GM21360 (cell line): ENCODE measurements at regions not wholly inside any gene's neighbourhood (a gene's known extent, or its start where the extent isn't known, plus 50 kb on each side); places are given as distances from the start of the nearest gene placed in this dataset.
"Not testable (repeated sequence)": the region's sequence is repeated elsewhere in the genome, so short reads cannot be mapped to it uniquely, and the experiment has no call there.

Experiments
- ATAC-seq: cut with Tn5 transposase; IDR thresholded peaks from one replicate; pipeline ENCODE4 v1.9.1; 2021; ENCODE audit warnings: mild to moderate bottlenecking, moderate library complexity; ENCODE audit not compliant: unreplicated experiment

DNA sequence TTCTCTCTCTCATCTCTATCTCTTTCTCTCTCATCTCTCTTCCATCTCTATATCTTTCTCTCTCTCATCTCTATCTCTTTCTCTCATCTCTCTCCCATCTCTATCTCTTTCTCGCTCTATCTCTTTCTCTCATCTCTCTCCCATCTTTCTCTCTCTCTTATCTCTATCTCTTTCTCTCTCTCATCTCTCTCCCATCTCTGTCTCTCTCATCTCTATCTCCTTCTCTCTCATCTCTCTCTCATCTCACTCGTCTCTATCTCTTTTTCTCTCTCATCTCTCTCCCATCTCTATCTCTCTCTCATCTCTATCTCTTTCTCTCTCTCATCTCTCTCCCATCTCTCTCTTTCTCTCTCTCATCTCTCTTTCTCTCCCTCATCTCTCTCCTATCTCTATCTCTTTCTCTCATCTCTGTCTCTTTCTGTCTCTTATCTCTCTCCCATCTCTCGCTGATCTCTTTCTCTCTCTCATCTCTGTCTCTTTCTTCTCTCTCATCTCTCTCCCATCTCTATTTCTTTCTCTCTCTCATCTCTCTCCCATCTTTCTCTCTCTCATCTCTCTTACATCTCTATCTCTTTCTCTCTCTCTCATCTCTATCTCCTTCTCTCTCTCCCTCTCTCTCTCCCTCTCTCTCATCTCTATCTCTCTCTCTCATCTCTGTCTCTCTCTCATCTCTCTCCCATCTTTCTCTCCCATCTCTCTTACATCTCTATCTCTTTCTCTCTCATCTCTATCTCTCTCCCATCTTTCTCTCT lies 388.7 kb downstream of the NPHP4 start:
- no peak for ATAC-seq

DNA sequence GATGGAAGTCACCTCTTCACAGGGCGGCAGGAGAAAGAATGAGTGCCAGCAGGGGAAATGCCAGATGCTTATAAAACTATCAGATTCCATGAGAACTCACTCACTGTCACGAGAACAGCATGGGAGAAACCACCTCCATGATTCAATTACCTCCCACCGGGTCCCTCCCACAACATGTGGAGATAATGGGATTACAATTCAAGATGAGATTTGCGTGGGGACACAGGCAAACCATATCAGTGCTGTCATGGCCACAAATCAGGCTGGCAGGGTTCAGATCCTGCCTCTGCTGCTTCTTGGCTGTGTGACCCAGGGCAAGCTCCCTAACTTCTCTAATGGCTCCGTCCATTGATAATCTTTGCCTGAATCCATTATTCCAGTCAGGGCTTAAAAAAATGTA lies 389.5 kb downstream of the NPHP4 start:
- not testable (repeated sequence) for ATAC-seq

DNA sequence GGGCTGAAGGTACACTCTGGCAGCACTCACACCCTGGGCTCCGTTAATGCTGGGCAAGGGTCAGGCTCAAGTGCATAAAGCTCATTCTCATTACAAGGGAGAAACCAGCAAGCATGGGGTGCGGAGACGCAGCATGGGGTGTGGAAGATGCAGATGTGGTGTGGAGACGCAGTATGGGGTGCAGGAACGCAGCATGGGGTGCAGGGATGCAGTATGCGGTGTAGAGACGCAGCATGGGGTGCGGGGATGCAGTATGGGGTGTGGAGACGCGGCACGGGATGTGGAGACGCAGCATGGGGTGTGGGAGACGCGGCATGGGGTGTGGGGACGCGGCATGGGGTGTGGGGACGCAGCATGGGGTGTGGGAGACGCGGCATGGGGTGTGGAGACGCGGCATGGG lies 390.7 kb downstream of the NPHP4 start:
- ATAC-seq, result no peak

DNA sequence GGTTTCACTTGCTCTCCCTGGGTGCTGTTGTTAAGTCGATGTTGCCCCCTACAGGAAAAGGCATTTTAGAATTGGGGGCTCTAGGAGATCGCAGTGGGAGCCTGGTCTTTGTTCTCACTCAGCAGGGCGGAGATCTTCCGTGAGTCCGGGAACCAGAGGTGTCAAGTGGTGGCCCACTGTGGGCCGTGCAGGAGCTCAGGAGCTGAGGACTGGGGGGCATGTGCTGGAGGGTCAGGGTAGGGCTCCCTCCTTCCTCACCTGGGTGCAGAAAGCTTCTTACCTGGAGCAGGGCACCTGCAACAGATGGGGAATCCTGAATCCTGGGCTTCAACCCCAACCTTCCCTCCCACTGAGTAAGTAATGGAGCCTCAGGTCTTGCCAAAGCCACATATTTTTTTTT lies 392.7 kb downstream of the NPHP4 start:
- no peak for ATAC-seq

DNA sequence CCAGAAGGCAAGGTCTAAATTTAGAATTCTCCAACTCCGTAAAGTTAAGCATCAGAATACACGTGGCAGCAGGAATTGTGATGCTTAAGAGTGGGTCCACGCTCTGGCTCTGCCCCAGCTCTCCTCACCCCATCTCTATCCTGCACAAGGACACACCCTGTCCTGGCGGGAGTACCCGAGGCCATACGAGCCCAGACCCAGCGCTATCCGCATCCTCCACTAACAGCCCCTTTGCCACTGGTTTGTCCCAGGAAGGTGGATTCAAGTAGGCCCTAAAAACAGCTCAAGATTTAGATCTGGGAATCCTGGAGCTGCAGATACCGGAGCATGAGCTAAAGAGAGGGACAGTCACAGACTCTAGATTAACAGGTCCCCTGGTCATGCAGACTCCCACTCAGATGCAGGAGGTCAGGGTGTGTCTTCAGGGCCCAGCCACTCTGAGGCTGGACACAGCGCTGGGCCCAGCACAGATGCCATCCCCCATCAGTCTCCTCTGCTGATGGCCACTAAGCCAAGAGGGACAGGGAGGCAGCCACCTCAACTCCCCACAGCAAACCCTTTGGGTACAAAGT lies 393.3 kb downstream of the NPHP4 start:
- no peak for ATAC-seq

DNA sequence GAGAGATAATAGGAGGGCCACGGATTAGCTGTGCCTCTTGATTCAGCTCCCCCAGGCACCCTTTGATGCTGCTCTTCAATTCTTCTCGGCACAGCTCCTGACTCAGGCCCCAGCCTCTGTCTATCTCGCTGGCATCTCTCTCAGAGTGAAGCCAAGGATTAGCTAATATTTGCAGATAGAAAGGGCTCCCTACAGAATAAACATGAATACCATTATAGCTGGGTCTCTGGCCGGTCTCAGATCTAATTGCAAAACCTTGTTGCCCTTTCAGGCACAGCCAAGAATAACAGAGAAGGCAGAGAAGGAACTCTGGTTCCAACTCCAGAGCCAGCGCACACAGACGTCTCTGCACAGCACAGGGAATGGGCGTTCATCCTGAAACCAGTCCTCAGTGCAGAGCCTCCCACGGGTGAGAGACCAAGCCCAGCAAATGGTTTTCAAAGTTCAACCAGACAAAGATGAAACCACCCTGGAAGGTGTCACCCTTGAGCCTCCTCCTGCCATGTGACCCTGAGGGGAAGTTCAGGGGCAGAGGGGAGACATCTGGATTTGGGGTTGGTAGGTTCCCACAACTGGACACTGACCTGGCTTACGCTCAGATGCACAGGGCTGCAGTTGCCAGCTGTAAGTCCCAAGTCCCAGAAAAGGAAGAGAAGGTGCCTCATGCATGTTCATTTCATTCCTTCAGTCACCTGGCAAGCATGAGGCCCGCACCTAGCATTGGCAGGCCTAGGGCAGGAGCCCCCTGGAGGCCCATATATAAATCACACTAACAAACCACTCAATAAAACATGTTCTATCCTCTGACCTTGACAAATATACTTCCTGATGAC lies 394.0 kb downstream of the NPHP4 start:
- ATAC-seq, result no peak

DNA sequence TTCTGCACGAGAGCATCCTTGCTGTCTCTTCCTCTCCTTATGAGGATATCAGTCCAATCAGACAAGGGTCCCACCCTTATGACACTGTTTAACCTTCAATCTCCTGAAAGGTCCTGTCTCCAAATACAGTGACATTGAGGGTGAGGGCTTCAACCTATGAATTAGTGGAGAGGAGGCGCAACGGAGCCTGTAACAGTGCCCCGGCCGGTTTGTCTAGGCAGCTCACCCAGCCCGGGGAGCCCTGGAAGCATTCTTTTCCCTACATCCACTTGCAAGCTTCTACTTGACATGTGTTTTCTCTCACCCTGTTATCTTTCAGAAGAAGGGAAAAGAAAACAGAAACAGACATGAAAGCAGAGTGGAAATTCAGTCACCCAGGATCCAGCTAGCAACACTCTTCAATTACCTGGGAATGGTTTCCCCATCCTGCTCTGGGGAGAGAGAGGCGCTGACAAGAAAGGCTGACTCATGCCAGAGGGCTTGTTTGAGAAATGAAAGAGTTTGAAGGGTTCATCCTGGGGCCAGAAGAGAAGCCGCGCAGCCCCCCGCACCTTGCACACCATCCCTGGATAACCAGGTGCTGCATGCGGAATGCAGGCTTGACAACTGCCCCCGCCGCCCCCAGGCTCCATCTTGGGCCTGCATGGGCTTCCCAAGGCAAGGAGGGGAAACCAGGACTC lies 394.9 kb downstream of the NPHP4 start:
- ATAC-seq, result no peak

DNA sequence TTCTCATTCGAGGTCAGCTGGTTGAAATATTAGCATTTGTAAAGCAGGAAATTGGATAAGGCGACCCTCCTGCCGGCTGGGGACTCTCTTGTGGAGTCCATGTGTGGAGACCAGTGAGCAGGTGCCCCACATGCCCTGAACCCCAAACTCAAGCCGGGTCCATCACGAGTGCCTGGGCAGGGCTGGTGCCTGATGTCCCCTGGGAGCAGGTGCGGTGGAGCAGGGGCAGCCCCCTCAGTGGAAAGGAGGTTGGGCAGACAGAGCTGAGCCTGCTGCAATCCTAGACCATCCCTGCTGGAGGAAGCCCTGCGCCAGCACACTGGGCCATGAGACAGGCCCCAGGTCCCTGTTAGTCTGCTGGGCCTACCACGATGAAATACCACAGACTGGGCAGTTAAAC lies 395.6 kb downstream of the NPHP4 start:
- ATAC-seq, result no peak

DNA sequence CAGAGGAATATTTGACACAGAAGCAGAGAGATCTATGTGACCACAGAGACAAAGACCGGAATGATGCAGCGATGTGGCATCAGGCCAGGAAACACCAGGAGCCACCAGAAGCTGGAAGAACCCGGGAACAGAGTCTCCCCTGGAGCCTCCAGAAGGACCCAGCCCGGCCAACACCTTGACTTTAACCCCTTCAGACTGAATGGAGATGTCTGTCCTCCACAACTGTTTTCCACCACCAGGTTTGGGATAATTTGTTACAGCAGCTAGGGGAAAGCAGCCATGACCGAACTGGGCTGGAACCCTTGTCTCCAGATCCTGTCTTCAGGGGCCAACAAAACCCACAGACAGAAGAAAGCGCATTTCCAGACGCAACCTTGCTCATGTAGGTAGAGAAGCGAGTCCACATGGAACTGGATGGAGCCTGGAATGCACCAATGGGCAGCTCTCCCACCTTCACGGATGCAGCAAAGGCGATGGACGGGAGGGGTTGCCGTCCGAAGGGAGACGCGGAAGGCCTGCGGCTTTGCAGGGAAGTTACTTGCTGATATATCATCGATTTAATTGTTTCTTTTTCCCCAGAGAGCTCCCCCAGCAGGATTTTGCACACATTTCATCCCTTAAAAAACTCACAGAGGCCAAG lies 396.6 kb downstream of the NPHP4 start:
- no peak for ATAC-seq

DNA sequence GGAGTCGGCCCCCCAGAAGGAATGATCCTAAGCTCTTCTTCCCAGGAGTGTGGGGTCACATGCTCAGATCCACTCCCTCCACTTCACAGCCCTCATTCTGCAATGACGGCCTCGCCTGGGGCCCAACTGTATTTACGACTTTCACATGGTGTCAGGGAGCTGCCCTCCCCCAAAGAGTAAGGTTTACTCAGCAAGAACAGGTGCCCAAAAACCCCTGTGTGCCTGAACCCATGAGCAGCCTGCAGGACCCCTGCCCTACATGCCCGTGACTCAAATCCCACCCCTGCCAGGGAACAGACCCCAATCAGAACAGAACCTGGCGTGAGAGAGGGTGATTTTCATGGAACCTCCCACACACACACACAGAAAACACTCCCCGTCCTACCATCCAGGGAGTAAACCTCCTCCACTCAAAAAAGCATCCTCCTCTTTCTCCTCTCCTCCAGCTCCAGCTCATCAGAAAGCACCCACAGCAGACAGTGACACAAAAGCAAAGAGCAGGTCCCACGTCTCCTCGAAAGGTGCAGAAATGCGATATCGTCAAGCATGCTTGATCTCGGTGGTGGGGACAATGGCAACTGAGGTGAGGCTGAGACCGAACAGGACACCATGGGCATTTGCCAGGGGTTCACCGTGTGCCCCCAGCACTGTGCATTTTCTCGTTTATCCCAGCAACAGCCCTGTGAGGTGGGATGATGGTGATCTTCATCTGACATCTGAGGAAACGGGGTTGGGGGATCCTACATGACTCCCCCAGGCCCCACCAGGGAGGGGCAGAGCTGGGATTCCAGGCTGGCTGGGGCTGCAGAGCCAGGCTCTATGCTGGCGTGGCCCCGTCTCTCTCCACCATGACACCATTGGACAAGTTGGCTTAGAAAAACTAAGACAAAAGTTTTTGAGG lies 397.9 kb downstream of the NPHP4 start:
- ATAC-seq, result no peak

DNA sequence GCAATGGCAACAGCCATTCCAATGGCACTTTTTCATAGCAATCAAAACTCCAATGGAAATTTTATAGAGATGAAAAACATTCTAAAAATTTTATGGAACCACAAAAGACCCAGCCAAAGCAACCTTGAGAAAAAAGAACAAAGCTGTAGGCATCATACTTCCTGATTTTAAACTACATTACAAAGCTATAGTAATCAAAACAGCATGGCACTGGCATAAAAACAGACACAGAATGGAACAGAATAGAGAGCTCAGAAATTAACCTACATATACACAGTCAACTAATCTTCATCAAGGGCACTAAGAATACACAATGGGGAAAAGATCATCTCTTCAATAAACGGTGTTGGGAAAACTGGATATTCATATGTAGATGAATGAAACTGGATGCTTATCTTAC lies 401.5 kb downstream of the NPHP4 start:
- ATAC-seq, result no peak

DNA sequence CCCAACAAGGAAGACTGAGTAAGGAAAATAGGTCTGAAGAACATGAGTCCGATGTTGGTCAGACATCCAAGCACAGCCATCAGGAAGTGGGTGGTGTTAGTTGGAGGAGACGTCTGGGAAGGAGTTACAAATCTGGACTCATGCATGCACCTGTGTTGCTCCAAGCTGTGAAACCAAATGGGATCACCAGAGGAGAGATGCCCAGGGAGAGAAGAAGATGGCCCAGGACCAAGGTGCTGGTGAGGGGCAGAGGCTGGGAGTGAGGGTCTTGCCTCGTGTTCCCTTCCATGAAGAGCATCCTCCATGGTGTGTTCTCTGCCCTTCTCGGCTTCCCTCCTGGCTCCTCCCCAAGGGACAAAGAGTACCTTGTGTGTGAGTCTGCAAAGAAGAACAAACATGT lies 405.6 kb downstream of the NPHP4 start:
- no peak for ATAC-seq

DNA sequence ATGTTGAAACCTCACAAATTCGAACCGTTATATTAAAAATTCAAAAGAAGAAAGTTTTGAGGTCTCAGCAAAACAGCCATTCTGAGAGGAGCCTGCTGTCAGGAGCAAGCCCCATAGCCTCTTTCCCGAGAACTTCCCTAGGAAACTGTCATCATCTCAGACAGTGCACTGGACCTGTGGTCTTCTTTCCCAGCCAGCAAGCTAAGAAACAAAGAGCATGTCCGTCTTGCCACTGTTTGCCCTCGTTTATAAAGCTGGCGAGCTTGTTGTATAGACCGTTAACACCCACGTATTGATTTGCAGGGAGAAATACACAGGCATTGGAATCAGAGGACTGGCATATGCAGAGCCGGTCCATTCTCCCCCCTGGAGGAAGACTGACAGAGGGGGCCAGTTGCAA lies 407.0 kb downstream of the NPHP4 start:
- no peak for ATAC-seq

DNA sequence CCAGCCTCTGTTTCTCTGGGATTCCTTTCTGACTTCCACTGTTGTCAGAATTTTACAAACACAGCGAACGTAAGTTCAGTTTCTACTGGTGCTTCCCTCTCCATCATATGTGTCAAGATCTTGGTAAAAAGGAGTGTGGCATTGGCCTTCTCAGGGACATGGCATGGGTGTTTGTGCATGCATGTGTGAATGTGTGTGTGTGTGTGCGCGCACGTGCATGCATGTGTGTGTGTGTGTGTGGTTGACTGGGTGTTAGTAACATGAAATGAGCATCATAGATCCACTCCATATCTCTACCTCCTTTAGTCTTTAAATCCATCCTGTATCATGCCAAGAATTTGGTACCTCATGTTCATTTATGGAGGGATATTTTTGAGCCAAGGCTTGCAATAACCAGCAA lies 411.3 kb downstream of the NPHP4 start:
- ATAC-seq, result no peak

DNA sequence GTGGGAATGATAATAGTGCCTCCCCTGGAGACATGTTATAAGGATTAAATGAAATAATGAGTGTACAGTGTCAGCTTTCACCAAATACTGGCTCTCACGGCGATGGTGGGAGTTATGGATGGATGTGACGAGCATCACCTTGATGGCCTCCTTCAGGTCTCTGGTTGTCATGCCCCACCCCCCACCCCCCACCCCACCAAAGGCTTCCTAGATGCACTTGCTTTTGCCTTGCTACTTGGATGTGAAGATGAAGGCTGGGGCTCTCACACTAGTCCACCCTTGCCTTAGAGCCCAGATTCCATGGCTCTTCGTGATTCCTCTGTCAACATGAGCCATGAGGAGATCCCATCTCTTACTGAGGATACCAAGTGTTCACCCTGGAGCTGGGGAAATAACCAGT lies 412.3 kb downstream of the NPHP4 start:
- no peak for ATAC-seq

DNA sequence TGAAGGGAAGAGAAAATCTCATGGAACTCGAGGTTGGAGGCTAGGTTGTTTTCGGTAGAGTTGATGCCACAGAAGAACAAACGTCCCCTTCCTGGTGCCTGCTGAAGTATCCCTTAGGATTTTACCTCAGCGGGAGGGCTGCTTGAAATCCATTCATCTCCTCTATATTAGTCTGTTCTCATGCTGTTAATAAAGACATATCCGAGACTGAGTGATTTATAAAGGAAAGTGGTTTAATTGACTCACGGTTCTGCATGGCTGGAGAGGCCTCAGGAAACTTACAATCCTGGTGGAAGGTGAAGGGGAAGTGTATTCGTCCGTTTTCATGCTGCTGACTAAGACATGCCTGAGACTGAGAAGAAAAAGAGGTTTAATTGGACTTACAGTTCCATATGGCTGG lies 413.5 kb downstream of the NPHP4 start:
- ATAC-seq, result no peak

DNA sequence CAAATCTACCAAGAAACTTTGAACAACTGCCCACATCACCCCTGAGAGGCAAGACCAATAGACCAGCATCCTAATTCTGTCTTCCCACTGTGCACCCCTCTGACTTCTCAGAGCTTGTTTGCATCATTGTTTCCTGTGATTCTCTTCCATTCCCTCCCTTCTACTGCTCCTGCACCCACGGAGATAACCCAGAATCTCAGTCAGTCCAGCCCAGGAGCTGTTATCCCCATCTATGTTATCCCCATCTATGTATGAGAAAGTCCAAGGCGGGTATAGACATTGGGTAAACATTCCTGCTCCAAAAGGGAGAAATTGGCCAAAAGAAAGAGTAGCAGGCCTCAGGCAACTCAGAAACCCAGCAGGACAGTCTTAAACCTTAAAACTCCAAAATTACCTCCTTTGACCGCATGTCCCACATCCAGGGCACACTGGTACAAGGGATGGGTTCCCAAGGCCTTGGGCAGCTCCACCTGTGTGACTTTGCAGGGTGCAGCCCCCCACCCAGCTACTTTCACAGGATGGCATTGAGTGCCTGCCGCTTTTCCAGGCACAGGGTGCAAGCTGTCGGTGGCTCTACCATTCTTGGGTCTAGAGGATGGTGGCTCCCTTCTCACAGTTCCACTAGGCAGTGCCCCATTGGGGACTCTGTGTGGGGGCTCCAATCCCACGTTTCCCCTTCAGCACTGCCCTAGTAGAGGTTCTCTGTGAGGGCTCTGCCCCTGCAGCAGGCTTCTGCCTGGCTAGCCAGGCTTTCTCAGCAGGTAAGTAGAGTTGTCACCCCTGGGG lies 414.8 kb downstream of the NPHP4 start:
- ATAC-seq, result no peak

DNA sequence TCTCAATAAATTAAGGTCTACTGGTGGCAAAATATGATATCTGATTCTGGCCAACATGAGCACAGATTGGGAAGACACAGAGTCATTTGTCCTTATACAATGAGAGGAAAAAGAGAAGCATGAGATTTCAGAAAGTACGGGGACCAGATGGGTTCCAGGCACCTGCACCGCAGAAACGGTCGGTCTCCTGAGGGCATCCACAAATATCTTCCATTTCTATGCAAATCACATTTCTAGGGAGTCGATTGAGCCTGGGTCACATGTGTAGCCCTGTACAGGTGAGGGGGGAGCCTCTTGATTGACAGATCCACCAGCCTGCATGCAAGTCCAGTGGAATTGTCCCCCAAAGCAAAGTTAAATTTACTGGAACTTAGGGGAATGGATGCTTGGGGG lies 415.6 kb downstream of the NPHP4 start:
- ATAC-seq, result no peak

DNA sequence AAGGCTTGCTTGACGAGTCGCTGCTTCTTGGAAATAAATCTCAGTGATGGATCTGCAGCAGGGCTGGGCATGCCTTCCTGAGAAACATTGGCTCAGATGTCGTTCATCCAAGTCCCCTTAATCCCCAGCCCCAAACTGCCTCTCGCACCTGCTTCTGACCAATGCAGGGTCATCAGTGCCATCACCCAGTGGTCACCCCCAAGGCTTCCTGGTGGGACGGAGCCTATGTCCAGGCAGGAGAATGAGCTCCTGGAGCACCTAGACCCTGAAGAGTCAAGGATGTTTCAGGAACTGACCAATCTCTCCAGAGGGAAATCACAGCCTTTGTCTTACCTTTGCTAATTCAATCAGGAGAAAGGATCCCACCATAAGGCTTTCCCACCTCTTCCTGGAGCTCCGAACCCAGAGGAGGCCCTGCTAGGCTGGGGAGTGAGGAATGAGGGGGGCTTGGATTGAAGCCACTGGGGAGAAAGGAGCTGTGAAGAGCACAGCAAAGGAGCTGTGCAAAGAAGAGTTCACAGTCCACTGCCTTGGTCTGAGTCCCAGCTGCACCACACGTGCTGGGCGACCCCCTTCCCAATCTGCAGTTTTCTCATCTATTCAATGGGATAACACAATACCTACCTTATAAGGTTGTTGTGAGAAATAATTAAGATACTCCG lies 416.1 kb downstream of the NPHP4 start:
- ATAC-seq, result no peak
